ENCODE measurements at regions not wholly inside any gene's neighbourhood (a gene's known extent, or its start where the extent isn't known, plus 50 kb on each side); places are given as distances from the start of the nearest gene placed in this dataset.
"Not testable (repeated sequence)": the region's sequence is repeated elsewhere in the genome, so short reads cannot be mapped to it uniquely, and the experiment has no call there.

- Histone ChIP-seq H3K36me3 (ENCODE audit: insufficient read depth, low read length) (no peaks in the 10 kb centered on the region), H3K27ac (ENCODE audit: low read depth, low read length) (no peak overlapping the region), H3K27me3 (ENCODE audit: insufficient read depth, low read length) (no peaks in the 10 kb centered on the region), H3K79me2 (ENCODE audit: insufficient read depth, low read length) (no peaks in the 10 kb centered on the region), H4K20me1 (ENCODE audit: insufficient read depth, low read length) (no peaks in the 10 kb centered on the region), H3K4me2 (ENCODE audit: low read length) (no peak overlapping the region), H3K4me1 (ENCODE audit: insufficient read depth, low read length) (no peaks in the 10 kb centered on the region), H3K9me3 (ENCODE audit: insufficient read depth, low read depth, low read length) (no peaks in the 10 kb centered on the region), H2AFZ (ENCODE audit: low read depth, low read length) (no peak overlapping the region), H3K9ac (ENCODE audit: low read length) (no peak overlapping the region), H3K4me3 (ENCODE audit: insufficient read depth, low read depth, low read length) (no peak overlapping the region)
- TF ChIP-seq, protein P1, sequence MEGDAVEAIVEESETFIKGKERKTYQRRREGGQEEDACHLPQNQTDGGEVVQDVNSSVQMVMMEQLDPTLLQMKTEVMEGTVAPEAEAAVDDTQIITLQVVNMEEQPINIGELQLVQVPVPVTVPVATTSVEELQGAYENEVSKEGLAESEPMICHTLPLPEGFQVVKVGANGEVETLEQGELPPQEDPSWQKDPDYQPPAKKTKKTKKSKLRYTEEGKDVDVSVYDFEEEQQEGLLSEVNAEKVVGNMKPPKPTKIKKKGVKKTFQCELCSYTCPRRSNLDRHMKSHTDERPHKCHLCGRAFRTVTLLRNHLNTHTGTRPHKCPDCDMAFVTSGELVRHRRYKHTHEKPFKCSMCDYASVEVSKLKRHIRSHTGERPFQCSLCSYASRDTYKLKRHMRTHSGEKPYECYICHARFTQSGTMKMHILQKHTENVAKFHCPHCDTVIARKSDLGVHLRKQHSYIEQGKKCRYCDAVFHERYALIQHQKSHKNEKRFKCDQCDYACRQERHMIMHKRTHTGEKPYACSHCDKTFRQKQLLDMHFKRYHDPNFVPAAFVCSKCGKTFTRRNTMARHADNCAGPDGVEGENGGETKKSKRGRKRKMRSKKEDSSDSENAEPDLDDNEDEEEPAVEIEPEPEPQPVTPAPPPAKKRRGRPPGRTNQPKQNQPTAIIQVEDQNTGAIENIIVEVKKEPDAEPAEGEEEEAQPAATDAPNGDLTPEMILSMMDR (IDR thresholded peaks at IDR 0.05; ENCODE audit: insufficient read depth, low read depth, low read length) = no peak
- no peak for TF ChIP-seq EZH2 (IDR thresholded peaks at IDR 0.05; ENCODE audit: insufficient read depth, low read length)
- Mint-ChIP-seq H3K27me3 (ENCODE audit: low read depth, unreplicated experiment) (no peaks in the 10 kb centered on the region), H3K27ac (ENCODE audit: unreplicated experiment) (no peak overlapping the region), H3K4me1 (ENCODE audit: low read depth, unreplicated experiment) (peaks cover 3% of the 10 kb centered on the region), H3K9me3 (ENCODE audit: unreplicated experiment) (no peaks in the 10 kb centered on the region), H3K36me3 (ENCODE audit: low read depth, unreplicated experiment) (no peaks in the 10 kb centered on the region), H3K4me3 (ENCODE audit: unreplicated experiment) (no peak overlapping the region)
- FAIRE-seq (no peak), DNase-seq (ENCODE audit: low read depth) (no peak)
These were observed 85.2 kb downstream of the DRAM2 start for GRCh38 chr1:111054656-111055055.

DNA sequence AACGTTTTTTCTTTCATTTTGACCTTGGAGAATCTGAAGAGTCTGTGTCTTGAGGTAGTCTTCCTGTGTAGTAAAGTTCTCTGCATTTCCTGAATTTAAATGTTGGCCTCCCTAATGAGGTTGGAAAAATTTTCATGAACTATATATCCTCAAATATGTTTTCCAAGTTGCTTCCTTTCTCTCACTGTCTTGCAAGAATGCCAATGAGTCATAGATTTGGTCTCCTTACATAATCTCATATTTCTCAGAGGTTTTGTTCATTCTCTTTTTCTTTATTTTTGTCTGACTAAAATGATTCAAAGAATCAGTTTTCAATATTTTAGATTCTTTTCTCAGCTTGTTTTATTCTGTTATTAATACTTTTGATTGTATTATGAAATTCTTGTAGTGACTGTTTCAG is 87.6 kb downstream of the DRAM2 start:
- no peaks in the 10 kb centered on the region for H3K27me3 ChIP-seq (ENCODE audit: insufficient read depth, low read length)
- Mint-ChIP-seq H3K27me3 (ENCODE audit: low read depth, unreplicated experiment) (peaks cover 2% of the 10 kb centered on the region), H3K27ac (ENCODE audit: unreplicated experiment) (no peak overlapping the region), H3K4me1 (ENCODE audit: low read depth, unreplicated experiment) (peaks cover 3% of the 10 kb centered on the region), H3K9me3 (ENCODE audit: unreplicated experiment) (peaks cover 3% of the 10 kb centered on the region), H3K4me3 (ENCODE audit: unreplicated experiment) (no peak overlapping the region), H3K36me3 (ENCODE audit: low read depth, unreplicated experiment) (no peaks in the 10 kb centered on the region)
- no peaks in the 10 kb centered on the region for H3K4me1 ChIP-seq (ENCODE audit: insufficient read depth, low read length)
- no peak overlapping the region for H3K4me2 ChIP-seq (ENCODE audit: low read length)
- no peaks in the 10 kb centered on the region for H3K9me3 ChIP-seq (ENCODE audit: insufficient read depth, low read depth, low read length)
- no peak for TF ChIP-seq EZH2 (IDR thresholded peaks at IDR 0.05; ENCODE audit: insufficient read depth, low read length)
- TF ChIP-seq, protein P1 (IDR thresholded peaks at IDR 0.05; ENCODE audit: insufficient read depth, low read depth, low read length) = no peak
- DNase-seq (ENCODE audit: low read depth) (no peak), FAIRE-seq (no peak)
- no peak overlapping the region for H3K4me3 ChIP-seq (ENCODE audit: insufficient read depth, low read depth, low read length)
- H3K36me3 ChIP-seq (ENCODE audit: insufficient read depth, low read length) = no peaks in the 10 kb centered on the region
- H3K9ac ChIP-seq (ENCODE audit: low read length) = no peak overlapping the region
- H3K79me2 ChIP-seq (ENCODE audit: insufficient read depth, low read length) = no peaks in the 10 kb centered on the region
- no peak overlapping the region for H2AFZ ChIP-seq (ENCODE audit: low read depth, low read length)
- H3K27ac ChIP-seq (ENCODE audit: low read depth, low read length) = no peak overlapping the region
- H4K20me1 ChIP-seq (ENCODE audit: insufficient read depth, low read length) = no peaks in the 10 kb centered on the region

DNA sequence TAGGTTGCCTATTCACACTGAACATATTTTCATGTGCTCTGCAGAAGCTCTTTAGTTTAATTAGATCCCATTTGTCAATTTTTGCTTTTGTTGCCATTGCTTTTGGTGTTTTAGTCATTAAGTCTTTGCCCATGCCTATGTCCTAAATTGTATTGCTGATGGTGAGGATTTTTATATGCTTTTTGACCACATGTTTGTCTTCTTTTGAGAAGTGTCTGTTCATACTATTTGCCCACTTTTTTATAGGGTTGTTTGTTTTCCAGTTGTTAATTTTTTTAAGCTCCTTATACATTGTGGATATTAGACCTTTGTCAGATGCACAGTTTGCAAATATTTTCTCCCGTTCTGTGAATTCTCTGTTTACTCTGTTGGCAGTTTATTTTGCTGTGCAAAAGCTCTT is 84.5 kb upstream of the LRIF1 start:
- H3K4me3 Mint-ChIP-seq (ENCODE audit: unreplicated experiment); H3K79me2 ChIP-seq (ENCODE audit: insufficient read depth, low read length); H3K27me3 Mint-ChIP-seq (ENCODE audit: low read depth, unreplicated experiment); H3K9ac ChIP-seq (ENCODE audit: low read length); H3K4me1 ChIP-seq (ENCODE audit: insufficient read depth, low read length); H3K4me3 ChIP-seq (ENCODE audit: insufficient read depth, low read depth, low read length); H4K20me1 ChIP-seq (ENCODE audit: insufficient read depth, low read length); H3K27ac ChIP-seq (ENCODE audit: low read depth, low read length); H3K9me3 ChIP-seq (ENCODE audit: insufficient read depth, low read depth, low read length); H3K36me3 ChIP-seq (ENCODE audit: insufficient read depth, low read length); H3K27ac Mint-ChIP-seq (ENCODE audit: unreplicated experiment); H3K27me3 ChIP-seq (ENCODE audit: insufficient read depth, low read length); H2AFZ ChIP-seq (ENCODE audit: low read depth, low read length); H3K9me3 Mint-ChIP-seq (ENCODE audit: unreplicated experiment); H3K36me3 Mint-ChIP-seq (ENCODE audit: low read depth, unreplicated experiment); H3K4me2 ChIP-seq (ENCODE audit: low read length); H3K4me1 Mint-ChIP-seq (ENCODE audit: low read depth, unreplicated experiment); DNase-seq (ENCODE audit: low read depth); FAIRE-seq: not testable (repeated sequence)

All from astrocyte (in vitro differentiated cells and primary cell).